HG02870 (cell line): ENCODE measurements at regions not wholly inside any gene's neighbourhood (a gene's known extent, or its start where the extent isn't known, plus 50 kb on each side); places are given as distances from the start of the nearest gene placed in this dataset.
"Not testable (repeated sequence)": the region's sequence is repeated elsewhere in the genome, so short reads cannot be mapped to it uniquely, and the experiment has no call there.

ENCODE experiments used
- ATAC-seq: cut with Tn5 transposase; IDR thresholded peaks from one replicate; pipeline ENCODE4 v1.9.1; 2021; ENCODE audit warnings: mild to moderate bottlenecking, moderate library complexity; ENCODE audit not compliant: unreplicated experiment

GRCh38 chr20:48037798-48038197 is 252.5 kb upstream of the SULF2 start:
- ATAC-seq, result not testable (repeated sequence)

- no peak for ATAC-seq
Measured at GRCh38 chr20:48035961-48036731, 250.9 kb upstream of the SULF2 start.

- no peak for ATAC-seq
Measured at GRCh38 chr20:48034751-48035150, 249.5 kb upstream of the SULF2 start.

- not testable (repeated sequence) for ATAC-seq
Measured at GRCh38 chr20:48033005-48033404, 247.7 kb upstream of the SULF2 start.

GRCh38 chr20:48031122-48031521 is 245.8 kb upstream of the SULF2 start:
- no peak for ATAC-seq

- no peak for ATAC-seq
Measured at GRCh38 chr20:48026981-48027592, 241.8 kb upstream of the SULF2 start.

GRCh38 chr20:48025661-48026060 is 240.4 kb upstream of the SULF2 start:
- no peak for ATAC-seq

- no peak for ATAC-seq
Measured at GRCh38 chr20:48025051-48025515, 239.8 kb upstream of the SULF2 start.

GRCh38 chr20:48024539-48024938 is 239.3 kb upstream of the SULF2 start:
- no peak for ATAC-seq

- ATAC-seq, result not testable (repeated sequence)
Measured at GRCh38 chr20:48020696-48021095, 235.4 kb upstream of the SULF2 start.

- no peak for ATAC-seq
Measured at GRCh38 chr20:48019940-48020339, 234.7 kb upstream of the SULF2 start.

GRCh38 chr20:48019496-48019895 is 234.2 kb upstream of the SULF2 start:
- no peak for ATAC-seq

- not testable (repeated sequence) for ATAC-seq
Measured at GRCh38 chr20:48018851-48019250, 233.6 kb upstream of the SULF2 start.

GRCh38 chr20:48017992-48018391 is 232.7 kb upstream of the SULF2 start:
- no peak for ATAC-seq

GRCh38 chr20:48017509-48017908 is 232.2 kb upstream of the SULF2 start:
- ATAC-seq, result no peak

GRCh38 chr20:48015943-48016723 is 230.9 kb upstream of the SULF2 start:
- no peak for ATAC-seq

GRCh38 chr20:48015141-48015910 is 230.0 kb upstream of the SULF2 start:
- no peak for ATAC-seq

GRCh38 chr20:48012401-48012974 is 227.2 kb upstream of the SULF2 start:
- no peak for ATAC-seq

- no peak for ATAC-seq
Measured at GRCh38 chr20:48011025-48011424, 225.7 kb upstream of the SULF2 start.

GRCh38 chr20:48010623-48011022 is 225.3 kb upstream of the SULF2 start:
- ATAC-seq, result no peak
